Hepatocyte (in vitro differentiated cells): ENCODE measurements at regions not wholly inside any gene's neighbourhood (a gene's known extent, or its start where the extent isn't known, plus 50 kb on each side); places are given as distances from the start of the nearest gene placed in this dataset.

Experiments used
- DNase-seq: peaks from one replicate; pipeline ENCODE4 v3.0.0-alpha.2; 2016; ENCODE audit warnings: low spot score
- H2AFZ ChIP-seq: fragments of 200-600 bp; sonication (generic); 2 replicates; pipeline ENCODE4 v1.6.0; 2016; ENCODE audit warnings: antibody characterized with exemption, mild to moderate bottlenecking
- H3K27ac ChIP-seq: fragments of 200-600 bp; sonication (generic); 2 replicates; pipeline ENCODE4 v1.5.1; 2016; ENCODE audit warnings: mild to moderate bottlenecking
- H3K27me3 ChIP-seq: fragments of 200-600 bp; sonication (generic); 2 replicates; pipeline ENCODE4 v1.6.1; 2016
- H3K36me3 ChIP-seq: fragments of 200-600 bp; sonication (generic); replicated peaks from 2 replicates; pipeline ENCODE4 v1.5.1; 2016; ENCODE audit warnings: low read depth; ENCODE audit not compliant: insufficient read depth
- H3K4me1 ChIP-seq: fragments of 200-600 bp; sonication (generic); 2 replicates; pipeline ENCODE4 v1.5.1; 2016; ENCODE audit warnings: mild to moderate bottlenecking, moderate library complexity; ENCODE audit not compliant: insufficient read depth
- H3K4me2 ChIP-seq: fragments of 200-600 bp; sonication (generic); 2 replicates; pipeline ENCODE4 v1.6.0; 2016
- H3K4me3 ChIP-seq: fragments of 200-600 bp; sonication (generic); 2 replicates; pipeline ENCODE4 v1.5.1; 2016; ENCODE audit warnings: mild to moderate bottlenecking
- H3K79me2 ChIP-seq: fragments of 200-600 bp; sonication (generic); 2 replicates; pipeline ENCODE4 v1.6.0; 2017; ENCODE audit warnings: mild to moderate bottlenecking
- H3K9me2 ChIP-seq: fragments of 200-600 bp; sonication (generic); replicated peaks from 2 replicates; pipeline ENCODE4 v1.6.0; 2017; ENCODE audit warnings: mild to moderate bottlenecking; ENCODE audit not compliant: insufficient read depth
- H3K9me3 ChIP-seq: fragments of 200-600 bp; sonication (generic); 2 replicates; pipeline ENCODE4 v1.5.1; 2016; ENCODE audit warnings: low read depth, mild to moderate bottlenecking
- H4K20me1 ChIP-seq: fragments of 200-600 bp; sonication (generic); 2 replicates; pipeline ENCODE4 v1.6.0; 2016; ENCODE audit warnings: mild to moderate bottlenecking; ENCODE audit not compliant: insufficient read depth, poor library complexity, severe bottlenecking
- EZH2 ChIP-seq: fragments of 200-600 bp; sonication (generic); IDR thresholded peaks from 2 replicates; pipeline ENCODE4 v1.6.1; 2016; ENCODE audit warnings: antibody characterized with exemption, mild to moderate bottlenecking, borderline replicate concordance
- EZH2phosphoT487 ChIP-seq: fragments of 200-600 bp; sonication (generic); IDR thresholded peaks from one replicate; pipeline ENCODE4 v1.6.1; 2018; ENCODE audit warnings: antibody characterized with exemption, mild to moderate bottlenecking, low read depth, moderate library complexity; ENCODE audit not compliant: unreplicated experiment, severe bottlenecking
- WGBS: methylation state at CpG from one replicate; pipeline ENCODE4 v1.1.6; 2016; ENCODE audit warnings: low lambda C conversion rate; ENCODE audit errors: missing lambda C conversion rate; 5-methylcytosine and 5-hydroxymethylcytosine counted together
- TF ChIP-seq, protein P1 (sequence below): fragments of 200-600 bp; sonication (generic); IDR thresholded peaks from 2 replicates; pipeline ENCODE4 v1.5.1; 2016; ENCODE audit warnings: antibody characterized with exemption, mild to moderate bottlenecking; ENCODE audit not compliant: poor library complexity

- WGBS: 81% methylated on average over 1 of the region's 1 CpG
- H3K4me2 ChIP-seq: no peak overlapping the region
- no peaks in the 10 kb centered on the region for H3K27me3 ChIP-seq
- no peaks in the 10 kb centered on the region for H3K36me3 ChIP-seq
- no peaks in the 10 kb centered on the region for H3K79me2 ChIP-seq
- TF ChIP-seq EZH2: no peak
- TF ChIP-seq, protein P1, sequence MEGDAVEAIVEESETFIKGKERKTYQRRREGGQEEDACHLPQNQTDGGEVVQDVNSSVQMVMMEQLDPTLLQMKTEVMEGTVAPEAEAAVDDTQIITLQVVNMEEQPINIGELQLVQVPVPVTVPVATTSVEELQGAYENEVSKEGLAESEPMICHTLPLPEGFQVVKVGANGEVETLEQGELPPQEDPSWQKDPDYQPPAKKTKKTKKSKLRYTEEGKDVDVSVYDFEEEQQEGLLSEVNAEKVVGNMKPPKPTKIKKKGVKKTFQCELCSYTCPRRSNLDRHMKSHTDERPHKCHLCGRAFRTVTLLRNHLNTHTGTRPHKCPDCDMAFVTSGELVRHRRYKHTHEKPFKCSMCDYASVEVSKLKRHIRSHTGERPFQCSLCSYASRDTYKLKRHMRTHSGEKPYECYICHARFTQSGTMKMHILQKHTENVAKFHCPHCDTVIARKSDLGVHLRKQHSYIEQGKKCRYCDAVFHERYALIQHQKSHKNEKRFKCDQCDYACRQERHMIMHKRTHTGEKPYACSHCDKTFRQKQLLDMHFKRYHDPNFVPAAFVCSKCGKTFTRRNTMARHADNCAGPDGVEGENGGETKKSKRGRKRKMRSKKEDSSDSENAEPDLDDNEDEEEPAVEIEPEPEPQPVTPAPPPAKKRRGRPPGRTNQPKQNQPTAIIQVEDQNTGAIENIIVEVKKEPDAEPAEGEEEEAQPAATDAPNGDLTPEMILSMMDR: no peak
- TF ChIP-seq EZH2phosphoT487: no peak
- H3K9me3 ChIP-seq: no peaks in the 10 kb centered on the region
- no peaks in the 10 kb centered on the region for H3K9me2 ChIP-seq
- no peak for DNase-seq
- H2AFZ ChIP-seq: no peak overlapping the region
- no peaks in the 10 kb centered on the region for H4K20me1 ChIP-seq
- H3K27ac ChIP-seq: no peak overlapping the region
- no peak overlapping the region for H3K4me3 ChIP-seq
- H3K4me1 ChIP-seq: no peaks in the 10 kb centered on the region
These were observed 460.0 kb downstream of the CNTN6 start for GRCh38 chr3:1552831-1553230.

DNA sequence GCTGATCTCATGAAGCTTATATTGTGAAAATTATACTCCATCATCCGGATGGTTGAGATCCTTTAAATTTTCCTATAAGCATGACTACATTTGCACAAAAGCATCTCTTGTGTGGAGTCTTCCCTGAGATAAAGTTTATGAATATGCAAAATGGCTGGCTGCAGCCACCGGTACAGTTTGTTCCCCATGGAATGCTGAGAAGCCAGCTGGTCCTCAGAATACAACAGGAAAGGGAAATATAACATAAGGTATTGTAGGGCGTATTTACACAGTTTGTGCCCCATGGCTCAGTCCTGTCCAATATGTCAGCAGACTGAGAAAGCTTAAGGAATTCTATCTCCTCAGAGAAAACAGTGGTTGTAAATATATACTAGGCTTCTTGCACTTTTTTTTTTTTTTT is 468.6 kb downstream of the CNTN6 start:
- TF ChIP-seq, protein P1: no peak
- TF ChIP-seq EZH2phosphoT487 (no peak), EZH2 (no peak)
- H4K20me1 ChIP-seq: no peaks in the 10 kb centered on the region
- H3K4me1 ChIP-seq: no peaks in the 10 kb centered on the region
- no peaks in the 10 kb centered on the region for H3K9me3 ChIP-seq
- 79% methylated on average over 3 of the region's 3 CpGs for WGBS
- H3K27me3 ChIP-seq: no peaks in the 10 kb centered on the region
- no peak overlapping the region for H3K27ac ChIP-seq
- H3K9me2 ChIP-seq: no peaks in the 10 kb centered on the region
- H3K4me3 ChIP-seq: no peak overlapping the region
- no peak overlapping the region for H2AFZ ChIP-seq
- no peak overlapping the region for H3K4me2 ChIP-seq
- H3K79me2 ChIP-seq: no peaks in the 10 kb centered on the region
- no peaks in the 10 kb centered on the region for H3K36me3 ChIP-seq
- DNase-seq: no peak

DNA sequence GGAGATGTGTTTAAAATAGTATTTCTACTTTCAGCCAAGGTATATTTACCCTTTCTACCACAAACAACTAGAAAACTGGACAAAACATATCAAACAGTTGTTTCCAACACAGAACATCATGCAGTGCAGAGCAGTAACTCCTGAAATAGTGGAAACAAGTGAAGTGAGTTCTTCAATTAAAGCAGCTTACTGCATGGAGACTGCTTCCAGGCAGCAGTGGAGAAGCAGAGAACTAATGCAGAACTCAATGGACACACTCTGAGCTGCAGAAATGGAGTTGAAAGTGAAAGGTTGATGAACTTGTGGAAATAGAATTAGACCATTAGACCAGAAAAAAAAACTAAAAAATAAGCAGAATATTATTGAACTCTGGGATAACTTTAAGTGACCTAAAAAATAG is 478.9 kb downstream of the CNTN6 start:
- DNase-seq: no peak
- H3K4me1 ChIP-seq: no peaks in the 10 kb centered on the region
- TF ChIP-seq, protein P1: no peak
- TF ChIP-seq EZH2phosphoT487 (no peak), EZH2 (no peak)

DNA sequence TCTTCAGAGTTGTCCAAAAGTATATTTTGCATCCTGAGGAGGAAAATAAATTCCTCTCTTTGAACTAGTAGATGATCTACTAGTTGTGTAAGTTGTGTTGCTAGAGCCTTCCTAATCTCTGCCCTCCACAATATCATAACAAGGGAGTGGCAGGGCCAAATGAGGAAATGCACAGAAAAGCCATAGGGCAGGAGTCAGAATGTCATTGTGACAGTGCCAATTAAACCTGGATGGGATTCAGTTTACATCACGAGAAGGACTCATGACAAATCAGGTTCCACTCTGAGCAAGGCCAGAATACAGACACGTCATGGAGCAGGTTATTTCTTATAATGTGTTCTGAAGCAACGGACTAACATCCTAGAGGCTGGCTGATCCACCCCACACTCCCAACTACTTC is 483.2 kb downstream of the CNTN6 start:
- no peaks in the 10 kb centered on the region for H3K9me3 ChIP-seq
- no peak overlapping the region for H3K4me3 ChIP-seq
- no peaks in the 10 kb centered on the region for H3K79me2 ChIP-seq
- WGBS: 92% methylated on average over 3 of the region's 3 CpGs
- no peak overlapping the region for H3K27ac ChIP-seq
- H3K4me1 ChIP-seq: no peaks in the 10 kb centered on the region
- H3K27me3 ChIP-seq: no peaks in the 10 kb centered on the region
- no peak overlapping the region for H2AFZ ChIP-seq
- H3K36me3 ChIP-seq: no peaks in the 10 kb centered on the region
- DNase-seq: no peak
- H4K20me1 ChIP-seq: no peaks in the 10 kb centered on the region
- no peaks in the 10 kb centered on the region for H3K9me2 ChIP-seq
- TF ChIP-seq EZH2: no peak
- no peak for TF ChIP-seq EZH2phosphoT487
- TF ChIP-seq, protein P1: no peak
- H3K4me2 ChIP-seq: no peak overlapping the region

More for the DNA sequence above, 478.9 kb downstream of the CNTN6 start:
- no peaks in the 10 kb centered on the region for H3K9me2 ChIP-seq
- no peak overlapping the region for H2AFZ ChIP-seq
- H3K36me3 ChIP-seq: no peaks in the 10 kb centered on the region
- H3K79me2 ChIP-seq: no peaks in the 10 kb centered on the region
- no peak overlapping the region for H3K4me2 ChIP-seq
- H3K27me3 ChIP-seq: no peaks in the 10 kb centered on the region
- H3K4me3 ChIP-seq: no peak overlapping the region
- no peaks in the 10 kb centered on the region for H3K9me3 ChIP-seq
- no peaks in the 10 kb centered on the region for H4K20me1 ChIP-seq
- H3K27ac ChIP-seq: no peak overlapping the region
